HepG2 (cell line): ENCODE measurements at regions not wholly inside any gene's neighbourhood (a gene's known extent, or its start where the extent isn't known, plus 50 kb on each side); places are given as distances from the start of the nearest gene placed in this dataset.
A peak's percentile ranks its signal among the peaks of the same experiment; 100 is the strongest.

Experiments used
- ATAC-seq: fragments of 200-7000 bp; cut with Tn5 transposase; 3 replicates; pipeline ENCODE4 v1.9.1; 2020; ENCODE audit warnings: mild to moderate bottlenecking, moderate library complexity
- BruUV-seq: library from RNA; stranded (reverse); fragments of 400-500 nt; replicated peaks from 2 replicates; lab custom pipeline; 2021; lab: Mats Ljungman, UMichigan
- CTCF ChIA-PET: fragments of 300-600 bp; formaldehyde crosslinking; extraction: SDS; loops from one replicate; lab custom pipeline; 2021; ENCODE audit warnings: low total read pairs, inconsistent platforms, low intra/inter-chr PET ratio; lab: Yijun Ruan, JAX
- POLR2A ChIA-PET: fragments of 350-600 bp; sonication (Branson Sonifier 250); formaldehyde crosslinking; loops from one replicate; lab custom pipeline; 2020; ENCODE audit warnings: antibody characterized with exemption, inconsistent platforms; lab: Yijun Ruan, JAX
- DNase-seq: peaks from one replicate; pipeline ENCODE4 v3.0.0-alpha.2; 2015; ENCODE audit warnings: low spot score
- FAIRE-seq: peaks from 3 replicates; lab custom pipeline; 2011; peaks lifted over from hg19 to GRCh38; lab: Jason Lieb, UNC
- H2AFZ ChIP-seq: one replicate; pipeline ENCODE4 v1.6.1; 2011; ENCODE audit warnings: low read length, inconsistent platforms
- H3K27ac ChIP-seq: fragments of 300-600 bp; 3 replicates; pipeline ENCODE4 v1.8.0; 2011; ENCODE audit warnings: mixed run types, mild to moderate bottlenecking, mixed read lengths, low read length, inconsistent platforms; ENCODE audit not compliant: insufficient read depth; ENCODE audit errors: extremely low read length
- H3K27me3 ChIP-seq, 2 experiments: fragments of 200-600 bp in 1 of 2; 2 replicates in 1 of 2; 3 replicates in 1 of 2; pipeline versions ENCODE4 v1.6.0 to v1.8.0; 2011; ENCODE audit warnings: low read length in 2 of 2, mild to moderate bottlenecking in 2 of 2, moderate library complexity in 2 of 2, inconsistent platforms in 1 of 2; ENCODE audit not compliant: insufficient read depth in 2 of 2, control insufficient read depth in 1 of 2
- H3K36me3 ChIP-seq, 2 experiments: fragments of 200-600 bp in 1 of 2; replicated peaks in 1 of 2; 2 replicates in 1 of 2; 3 replicates in 1 of 2; pipeline versions ENCODE4 v1.5.1 to v1.8.0; 2011; ENCODE audit warnings: low read length in 2 of 2, inconsistent platforms in 1 of 2; ENCODE audit not compliant: insufficient read depth in 2 of 2, control insufficient read depth in 1 of 2
- H3K4me1 ChIP-seq: 2 replicates; pipeline ENCODE4 v1.5.1; 2012; ENCODE audit warnings: low read length, inconsistent platforms; ENCODE audit not compliant: insufficient read depth
- H3K4me2 ChIP-seq: 2 replicates; pipeline ENCODE4 v1.6.0; 2011; ENCODE audit warnings: low read depth, low read length, inconsistent platforms
- H3K4me3 ChIP-seq, 3 experiments: fragments of 200-600 bp in 1 of 3; sonication (generic), shearing (Covaris generic) in 1 of 3; replicated peaks in 1 of 3; 2 replicates each; pipeline ENCODE4 v1.5.1; 2011 to 2016; ENCODE audit warnings: low read length in 3 of 3, inconsistent platforms in 2 of 3, low read depth in 2 of 3, mild to moderate bottlenecking in 2 of 3, control low read depth in 1 of 3, mixed read lengths in 1 of 3; ENCODE audit not compliant: insufficient read depth in 1 of 3
- H3K79me2 ChIP-seq: one replicate; pipeline ENCODE4 v1.6.1; 2011; ENCODE audit warnings: low read length, inconsistent platforms; ENCODE audit not compliant: insufficient read depth
- H3K9ac ChIP-seq: 2 replicates; pipeline ENCODE4 v1.6.0; 2011; ENCODE audit warnings: mild to moderate bottlenecking, low read depth, low read length, inconsistent platforms; ENCODE audit not compliant: insufficient read depth
- H3K9me3 ChIP-seq: 2 replicates; pipeline ENCODE4 v1.5.1; 2012; ENCODE audit warnings: mild to moderate bottlenecking, low read length
- H4K20me1 ChIP-seq: 2 replicates; pipeline ENCODE4 v1.6.0; 2011; ENCODE audit warnings: inconsistent platforms, mild to moderate bottlenecking, low read length, moderate library complexity; ENCODE audit not compliant: insufficient read depth
- ETS1 ChIP-seq: sonication (generic); formaldehyde crosslinking; IDR thresholded peaks from 2 replicates; pipeline ENCODE4 v1.4.0; 2020; ENCODE audit warnings: missing genetic modification reagents
- POGZ ChIP-seq: sonication (generic); formaldehyde crosslinking; IDR thresholded peaks from 2 replicates; pipeline ENCODE4 v1.4.0; 2020; ENCODE audit warnings: mild to moderate bottlenecking, missing genetic modification reagents
- PRDM4 ChIP-seq: sonication (generic); formaldehyde crosslinking; IDR thresholded peaks from 2 replicates; pipeline ENCODE4 v1.9.0; 2021; ENCODE audit warnings: missing genetic modification reagents, borderline replicate concordance
- SP4 ChIP-seq: sonication (generic); formaldehyde crosslinking; IDR thresholded peaks from 2 replicates; pipeline ENCODE4 v1.8.1; 2023; ENCODE audit warnings: mild to moderate bottlenecking, missing genetic modification reagents
- ZNF550 ChIP-seq: sonication (generic); formaldehyde crosslinking; IDR thresholded peaks from 2 replicates; pipeline ENCODE4 v1.4.0; 2020; ENCODE audit warnings: mild to moderate bottlenecking, missing genetic modification reagents, borderline replicate concordance
- WGBS: methylation state at CpG from one replicate; pipeline ENCODE4 v1.1.6; 2017; ENCODE audit warnings: low lambda C conversion rate; 5-methylcytosine and 5-hydroxymethylcytosine counted together
- in situ Hi-C: cut with HindIII; loops from 2 replicates; pipeline ENCODE4 v1.10.0; 2017; ENCODE audit warnings: low pct_unique_long_range_greater_than_20kb; ENCODE audit not compliant: extremely low pct_ligation_motif_present
- intact Hi-C: fragments of 100-400 bp; cut with micrococcal nuclease; formaldehyde crosslinking; loops from one replicate; pipeline ENCODE4 v1.10.0; 2022; ENCODE audit not compliant: unreplicated experiment

DNA sequence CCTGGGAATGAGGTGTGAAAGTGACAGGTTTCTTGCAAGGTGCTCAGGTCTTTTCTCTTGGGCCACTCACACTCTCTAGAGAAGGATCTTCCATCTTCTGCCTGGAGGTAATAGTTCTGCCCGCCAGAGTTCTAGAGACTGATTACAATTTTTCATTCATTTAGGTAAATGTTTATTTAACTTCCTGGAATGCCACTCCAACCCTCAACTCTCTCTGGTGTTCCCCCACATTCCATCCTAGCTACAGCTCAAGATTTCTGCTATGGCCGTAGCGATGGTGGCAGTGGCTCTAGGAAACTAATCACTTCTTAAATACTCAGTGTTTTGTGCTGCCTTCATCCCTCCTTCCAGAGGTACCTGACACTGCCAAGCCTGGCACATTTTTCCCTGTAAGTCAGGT, 174.6 kb downstream of the WDR11 start (continued):
- no peak for TF ChIP-seq ETS1 (CRISPR knock-in tag)
- no peak for TF ChIP-seq ZNF550

GRCh38 chr10:121027371-121027770, 176.2 kb downstream of the WDR11 start:
- ATAC-seq (no peak), FAIRE-seq (no peak)
- BruUV-seq = no TSS peak
- H3K27me3 ChIP-seq = peaks cover 0 to 1% of the 10 kb centered on the region in 2 experiments; a peak in 1 of 5 replicates
- POLR2A ChIA-PET = no interaction called here
- TF ChIP-seq SP4 (CRISPR knock-in tag) (no peak), POGZ (no peak), PRDM4 (CRISPR knock-in tag) (no peak)
- TF ChIP-seq, all 625 proteins: peak for 0
- H2AFZ ChIP-seq = no peak overlapping the region
- H3K9ac ChIP-seq = no peak overlapping the region
- no peaks in the 10 kb centered on the region for H3K79me2 ChIP-seq
- H3K27ac ChIP-seq = no peak overlapping the region
- no peak overlapping the region for H3K4me3 ChIP-seq
- no peaks in the 10 kb centered on the region for H4K20me1 ChIP-seq
- peak; percentile 26 for DNase-seq
- no peaks in the 10 kb centered on the region for H3K9me3 ChIP-seq
- intact Hi-C loops = no loop called here
- H3K4me2 ChIP-seq = no peak overlapping the region
- CTCF ChIA-PET = no interaction called here
- in situ Hi-C loops = no loop called here
- WGBS = 9% methylated on average over 4 of the region's 4 CpGs
- H3K4me1 ChIP-seq = no peaks in the 10 kb centered on the region; the same call in 1 of the 2 replicates
- no peaks in the 10 kb centered on the region for H3K36me3 ChIP-seq
